ENCODE measurements at regions not wholly inside any gene's neighbourhood (a gene's known extent, or its start where the extent isn't known, plus 50 kb on each side); places are given as distances from the start of the nearest gene placed in this dataset.
"Not testable (repeated sequence)": the region's sequence is repeated elsewhere in the genome, so short reads cannot be mapped to it uniquely, and the experiment has no call there.

GRCh38 chr13:90272356-90272755 lies 1075.1 kb upstream of the MIR17HG start:
- Histone ChIP-seq H3K27ac (no peak overlapping the region), H3K4me3 (no peak overlapping the region), H3K9me3 (no peaks in the 10 kb centered on the region), H3K4me2 (no peak overlapping the region), H3K4me1 (no peaks in the 10 kb centered on the region)
- TF ChIP-seq EHF (CRISPR knock-in tag; IDR thresholded peaks at IDR 0.05) (no peak), ZFP36 (IDR thresholded peaks at IDR 0.05; ENCODE audit: borderline replicate concordance, partially characterized antibody) (no peak), KDM5A (IDR thresholded peaks at IDR 0.05) (no peak)
- FAIRE-seq (no peak), ATAC-seq (no peak), DNase-seq (ENCODE audit: low read depth in 1 of 2, low spot score in 1 of 2) (no peak)
- ChIA-PET POLR2A (no interaction called here), CTCF (no interaction called here)
- WGBS (ENCODE audit: missing lambda C conversion rate) = 95% methylated on average over 1 of the region's 1 CpG

- no peak for TF ChIP-seq ZC3H11A (IDR thresholded peaks at IDR 0.05)
- no peak for TF ChIP-seq RAD21 (conservative IDR thresholded peaks at IDR 0.05 in 1 of 2, IDR thresholded peaks at IDR 0.05 in 1 of 2)
- TF ChIP-seq RARB (CRISPR knock-in tag; IDR thresholded peaks at IDR 0.05) = no peak
- TF ChIP-seq HES2 (IDR thresholded peaks at IDR 0.05) = no peak
- no peak for TF ChIP-seq EHF (CRISPR knock-in tag; IDR thresholded peaks at IDR 0.05)
- no peak for TF ChIP-seq FOSL2 (IDR thresholded peaks at IDR 0.05)
- no peak for TF ChIP-seq FOSL2 (CRISPR knock-in tag; IDR thresholded peaks at IDR 0.05)
- no peak for TF ChIP-seq JUNB (IDR thresholded peaks at IDR 0.05)
- TF ChIP-seq HMGXB4 (CRISPR knock-in tag; IDR thresholded peaks at IDR 0.05; ENCODE audit: borderline replicate concordance) = no peak
- no peak for TF ChIP-seq HDAC2 (IDR thresholded peaks at IDR 0.05)
- TF ChIP-seq TFCP2L1 (CRISPR knock-in tag; IDR thresholded peaks at IDR 0.05) = no peak
- POLR2A ChIA-PET = no interaction called here
- Histone ChIP-seq H3K9me3 (no peaks in the 10 kb centered on the region), H3K4me1 (no peaks in the 10 kb centered on the region), H3K27ac (no peak overlapping the region), H3K4me3 (no peak overlapping the region), H3K4me2 (no peak overlapping the region)
- WGBS (ENCODE audit: missing lambda C conversion rate) = 0% methylated on average over 1 of the region's 1 CpG
- FAIRE-seq (no peak), ATAC-seq (no peak), DNase-seq (ENCODE audit: low read depth in 1 of 2, low spot score in 1 of 2) (no peak)
- CTCF ChIA-PET = no interaction called here
These were observed 1071.3 kb upstream of the MIR17HG start for GRCh38 chr13:90276216-90276615.

- H3K9me3 ChIP-seq; ATAC-seq; H3K4me2 ChIP-seq; H3K27ac ChIP-seq; H3K4me1 ChIP-seq; DNase-seq (ENCODE audit: low read depth in 1 of 2, low spot score in 1 of 2); FAIRE-seq; H3K4me3 ChIP-seq; POLR2A ChIA-PET: not testable (repeated sequence)
- 80% methylated on average over 3 of the region's 3 CpGs for WGBS (ENCODE audit: missing lambda C conversion rate)
- CTCF ChIA-PET = interaction anchor here (0.6 to 0.7 kb wide), 2 partner anchors 8 to 1943 kb away, joined by 3 read pairs; no protein-coding TSS in a partner anchor
These were observed 1069.3 kb upstream of the MIR17HG start for GRCh38 chr13:90278231-90278630.

GRCh38 chr13:90281709-90282108 lies 1065.8 kb upstream of the MIR17HG start:
- TF ChIP-seq MAX (IDR thresholded peaks at IDR 0.05) (no peak), GATA3 (IDR thresholded peaks at IDR 0.05; ENCODE audit: borderline replicate concordance) (no peak), KDM5A (IDR thresholded peaks at IDR 0.05) (no peak), TFCP2L1 (CRISPR knock-in tag; IDR thresholded peaks at IDR 0.05) (no peak), CBX2 (IDR thresholded peaks at IDR 0.05; ENCODE audit: borderline replicate concordance, low read depth) (no peak)
- no peak overlapping the region for H3K4me3 ChIP-seq
- H3K4me2 ChIP-seq = no peak overlapping the region
- no peak for DNase-seq (ENCODE audit: low read depth in 1 of 2, low spot score in 1 of 2)
- no peak for ATAC-seq
- POLR2A ChIA-PET = no interaction called here
- H3K27ac ChIP-seq = no peak overlapping the region
- H3K4me1 ChIP-seq = no peaks in the 10 kb centered on the region
- no peak for FAIRE-seq
- CTCF ChIA-PET = no interaction called here
- H3K9me3 ChIP-seq = no peaks in the 10 kb centered on the region

GRCh38 chr13:90287521-90287920 lies 1060.0 kb upstream of the MIR17HG start:
- TF ChIP-seq CEBPB (IDR thresholded peaks at IDR 0.05) (no peak), ZC3H11A (IDR thresholded peaks at IDR 0.05) (no peak), HEYL (CRISPR knock-in tag; IDR thresholded peaks at IDR 0.05) (no peak)
- WGBS (ENCODE audit: missing lambda C conversion rate) = 84% methylated on average over 8 of the region's 8 CpGs
- H3K4me1 ChIP-seq = no peaks in the 10 kb centered on the region
- ChIA-PET CTCF (no interaction called here), POLR2A (no interaction called here)
- no peaks in the 10 kb centered on the region for H3K9me3 ChIP-seq
- FAIRE-seq = no peak
- no peak overlapping the region for H3K4me2 ChIP-seq
- H3K4me3 ChIP-seq = no peak overlapping the region
- no peak for DNase-seq (ENCODE audit: low read depth in 1 of 2, low spot score in 1 of 2)
- no peak for ATAC-seq
- H3K27ac ChIP-seq = no peak overlapping the region
